ENCODE measurements at regions not wholly inside any gene's neighbourhood (a gene's known extent, or its start where the extent isn't known, plus 50 kb on each side); places are given as distances from the start of the nearest gene placed in this dataset.
"Not testable (repeated sequence)": the region's sequence is repeated elsewhere in the genome, so short reads cannot be mapped to it uniquely, and the experiment has no call there.

GRCh38 chr5:110275878-110276277 lies 450.6 kb downstream of the TMEM232 start:
- no peak for DNase-seq (ENCODE audit: low read depth in 4 of 4, low spot score in 3 of 4)

- not testable (repeated sequence) for DNase-seq (ENCODE audit: low read depth in 4 of 4, low spot score in 3 of 4)
Measured at GRCh38 chr5:110278449-110278848, 448.0 kb downstream of the TMEM232 start.

GRCh38 chr5:110284121-110284520 lies 442.4 kb downstream of the TMEM232 start:
- DNase-seq (ENCODE audit: low read depth in 4 of 4, low spot score in 3 of 4) = not testable (repeated sequence)

GRCh38 chr5:110288766-110289511 lies 437.5 kb downstream of the TMEM232 start:
- DNase-seq (ENCODE audit: low read depth in 4 of 4, low spot score in 3 of 4) = no peak

GRCh38 chr5:110289512-110289810 lies 437.0 kb downstream of the TMEM232 start:
- no peak for DNase-seq (ENCODE audit: low read depth in 4 of 4, low spot score in 3 of 4)

- no peak for DNase-seq (ENCODE audit: low read depth in 4 of 4, low spot score in 3 of 4)
Measured at GRCh38 chr5:110290542-110290941, 435.9 kb downstream of the TMEM232 start.

GRCh38 chr5:110294281-110294680 lies 432.2 kb downstream of the TMEM232 start:
- DNase-seq (ENCODE audit: low read depth in 4 of 4, low spot score in 3 of 4) = no peak

GRCh38 chr5:110297152-110297670 lies 429.3 kb downstream of the TMEM232 start:
- no peak for DNase-seq (ENCODE audit: low read depth in 4 of 4, low spot score in 3 of 4)

- no peak for DNase-seq (ENCODE audit: low read depth in 4 of 4, low spot score in 3 of 4)
Measured at GRCh38 chr5:110304176-110304575, 422.3 kb downstream of the TMEM232 start.

- DNase-seq (ENCODE audit: low read depth in 4 of 4, low spot score in 3 of 4) = no peak
Measured at GRCh38 chr5:110306650-110307049, 419.8 kb downstream of the TMEM232 start.

- DNase-seq (ENCODE audit: low read depth in 4 of 4, low spot score in 3 of 4) = no peak
Measured at GRCh38 chr5:110309222-110309621, 417.2 kb downstream of the TMEM232 start.

- not testable (repeated sequence) for DNase-seq (ENCODE audit: low read depth in 4 of 4, low spot score in 3 of 4)
Measured at GRCh38 chr5:110316566-110316965, 409.9 kb downstream of the TMEM232 start.

- no peak for DNase-seq (ENCODE audit: low read depth in 4 of 4, low spot score in 3 of 4)
Measured at GRCh38 chr5:110321117-110321516, 405.4 kb downstream of the TMEM232 start.

- no peak for DNase-seq (ENCODE audit: low read depth in 4 of 4, low spot score in 3 of 4)
Measured at GRCh38 chr5:110323357-110323756, 403.1 kb downstream of the TMEM232 start.

GRCh38 chr5:110323832-110324231 lies 402.6 kb downstream of the TMEM232 start:
- DNase-seq (ENCODE audit: low read depth in 4 of 4, low spot score in 3 of 4) = no peak

GRCh38 chr5:110324876-110325275 lies 401.6 kb downstream of the TMEM232 start:
- DNase-seq (ENCODE audit: low read depth in 4 of 4, low spot score in 3 of 4) = no peak

- no peak for DNase-seq (ENCODE audit: low read depth in 4 of 4, low spot score in 3 of 4)
Measured at GRCh38 chr5:110329955-110330525, 396.4 kb downstream of the TMEM232 start.

GRCh38 chr5:110333384-110333783 lies 393.1 kb downstream of the TMEM232 start:
- DNase-seq (ENCODE audit: low read depth in 4 of 4, low spot score in 3 of 4) = no peak

- no peak for DNase-seq (ENCODE audit: low read depth in 4 of 4, low spot score in 3 of 4)
Measured at GRCh38 chr5:110335361-110336066, 391.0 kb downstream of the TMEM232 start.

- no peak for DNase-seq (ENCODE audit: low read depth in 4 of 4, low spot score in 3 of 4)
Measured at GRCh38 chr5:110338341-110339083, 388.0 kb downstream of the TMEM232 start.

- DNase-seq (ENCODE audit: low read depth in 4 of 4, low spot score in 3 of 4) = no peak
Measured at GRCh38 chr5:110339399-110339798, 387.1 kb downstream of the TMEM232 start.

Data from right renal pelvis (tissue), 4 donors.